GM19468 (cell line): ENCODE measurements at regions not wholly inside any gene's neighbourhood (a gene's known extent, or its start where the extent isn't known, plus 50 kb on each side); places are given as distances from the start of the nearest gene placed in this dataset.
A peak's percentile ranks its signal among the peaks of the same experiment; 100 is the strongest.

Source experiments
- ATAC-seq: cut with Tn5 transposase; IDR thresholded peaks from one replicate; pipeline ENCODE4 v1.9.1; 2021; ENCODE audit warnings: mild to moderate bottlenecking, moderate library complexity, moderate number of reproducible peaks; ENCODE audit not compliant: unreplicated experiment; ENCODE audit errors: extremely low read depth

GRCh38 chr13:73779881-73780280 is 354.3 kb downstream of the KLF12 start:
- ATAC-seq, result no peak

GRCh38 chr13:73778242-73778864 is 355.9 kb downstream of the KLF12 start:
- no peak for ATAC-seq

- ATAC-seq, result no peak
These were observed 357.1 kb downstream of the KLF12 start for GRCh38 chr13:73777134-73777533.

- no peak for ATAC-seq
These were observed 357.9 kb downstream of the KLF12 start for GRCh38 chr13:73776151-73776785.

- ATAC-seq, result no peak
These were observed 361.0 kb downstream of the KLF12 start for GRCh38 chr13:73773168-73773549.

- ATAC-seq, result no peak
These were observed 361.6 kb downstream of the KLF12 start for GRCh38 chr13:73772449-73773167.

- ATAC-seq, result no peak
These were observed 366.4 kb downstream of the KLF12 start for GRCh38 chr13:73767747-73768315.

- ATAC-seq, result no peak
These were observed 366.9 kb downstream of the KLF12 start for GRCh38 chr13:73767191-73767741.

- ATAC-seq, result peak; percentile 50
These were observed 368.4 kb downstream of the KLF12 start for GRCh38 chr13:73765651-73766384.

- no peak for ATAC-seq
These were observed 374.8 kb downstream of the KLF12 start for GRCh38 chr13:73759434-73759833.

- ATAC-seq, result no peak
These were observed 376.5 kb downstream of the KLF12 start for GRCh38 chr13:73757481-73758233.

- no peak for ATAC-seq
These were observed 379.4 kb downstream of the KLF12 start for GRCh38 chr13:73754727-73755292.

- ATAC-seq, result no peak
These were observed 380.0 kb downstream of the KLF12 start for GRCh38 chr13:73754241-73754640.

GRCh38 chr13:73751290-73751689 is 382.9 kb downstream of the KLF12 start:
- ATAC-seq, result no peak

- no peak for ATAC-seq
These were observed 385.8 kb downstream of the KLF12 start for GRCh38 chr13:73748404-73748803.

GRCh38 chr13:73745190-73745589 is 389.0 kb downstream of the KLF12 start:
- no peak for ATAC-seq

GRCh38 chr13:73742982-73743381 is 391.2 kb downstream of the KLF12 start:
- ATAC-seq, result no peak

GRCh38 chr13:73741742-73742141 is 392.5 kb downstream of the KLF12 start:
- ATAC-seq, result no peak

GRCh38 chr13:73741111-73741510 is 393.1 kb downstream of the KLF12 start:
- no peak for ATAC-seq
